DMS79 (cell line): ENCODE measurements at regions not wholly inside any gene's neighbourhood (a gene's known extent, or its start where the extent isn't known, plus 50 kb on each side); places are given as distances from the start of the nearest gene placed in this dataset.

Experiments
- DNase-seq: peaks from one replicate; lab custom pipeline; 2025; lab: John Stamatoyannopoulos, UW

GRCh38 chr15:31977138-31977537, 53.2 kb upstream of the CHRNA7 start:
- DNase-seq, result no peak

DNA sequence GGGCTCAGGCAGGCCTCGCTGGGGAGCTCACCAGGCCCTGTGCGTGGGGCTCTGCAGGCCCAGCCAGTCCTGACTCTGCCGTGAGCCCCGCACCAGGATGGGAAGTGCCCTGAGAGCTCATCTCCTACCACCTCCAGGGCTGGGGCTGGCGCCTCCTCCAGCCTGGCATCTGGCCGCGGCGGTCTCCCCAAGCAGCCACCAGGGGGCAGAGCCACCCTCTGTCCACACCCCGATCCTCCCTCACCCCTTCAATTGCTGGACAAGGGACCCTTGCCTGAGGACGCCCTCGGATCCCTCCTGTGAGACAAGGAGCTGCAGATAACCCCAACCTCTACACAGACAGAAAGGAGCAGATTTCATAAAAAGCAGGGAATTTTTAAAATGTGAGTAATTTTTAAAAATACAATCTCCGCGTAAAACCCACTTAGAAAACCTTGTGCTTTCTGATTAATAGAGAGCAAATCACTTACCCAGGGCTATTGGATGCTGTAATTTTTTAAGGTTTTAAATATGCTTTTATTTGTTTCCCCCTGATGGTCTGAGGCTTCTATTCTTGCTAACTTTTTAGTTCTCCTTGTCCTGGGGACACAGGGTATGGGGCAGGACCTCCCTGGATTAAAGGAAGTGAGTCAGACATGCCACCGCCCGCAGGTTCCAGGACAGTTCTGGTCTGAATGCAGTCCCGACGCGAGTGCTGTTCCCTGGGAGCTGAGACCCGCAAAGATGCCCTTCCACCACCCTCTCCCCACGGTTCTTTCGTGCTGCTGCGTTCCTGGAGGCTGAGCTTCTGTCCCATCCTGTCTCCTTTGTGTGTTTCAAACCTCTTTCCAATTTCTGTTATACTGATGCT, 52.3 kb upstream of the CHRNA7 start:
- DNase-seq, result no peak
